SJSA1 (cell line): ENCODE measurements at regions not wholly inside any gene's neighbourhood (a gene's known extent, or its start where the extent isn't known, plus 50 kb on each side); places are given as distances from the start of the nearest gene placed in this dataset.
A peak's percentile ranks its signal among the peaks of the same experiment; 100 is the strongest.

Experiments
- DNase-seq, 2 experiments: peaks; one replicate each; pipeline ENCODE4 v3.0.0-alpha.2; 2015 to 2020; ENCODE audit warnings: low spot score in 2 of 2, low read depth in 1 of 2
- H3K27ac ChIP-seq: fragments of 250-450 bp; sonication (Bioruptor Pico); 2 replicates; pipeline ENCODE4 v1.5.1; 2020; ENCODE audit warnings: mild to moderate bottlenecking, moderate library complexity
- H3K27me3 ChIP-seq: fragments of 250-450 bp; sonication (Bioruptor Pico); replicated peaks from 2 replicates; pipeline ENCODE4 v1.5.1; 2020; ENCODE audit warnings: mild to moderate bottlenecking, moderate library complexity
- H3K36me3 ChIP-seq: fragments of 250-450 bp; sonication (Bioruptor Pico); 2 replicates; pipeline ENCODE4 v1.5.1; 2020; ENCODE audit warnings: mild to moderate bottlenecking
- H3K4me1 ChIP-seq: fragments of 250-450 bp; sonication (Bioruptor Pico); replicated peaks from 2 replicates; pipeline ENCODE4 v1.6.1; 2021; ENCODE audit warnings: mild to moderate bottlenecking
- H3K4me3 ChIP-seq: fragments of 250-450 bp; sonication (Bioruptor Pico); 2 replicates; pipeline ENCODE4 v1.5.1; 2020; ENCODE audit warnings: mild to moderate bottlenecking
- H3K9me3 ChIP-seq: fragments of 250-450 bp; sonication (Bioruptor Pico); replicated peaks from 2 replicates; pipeline ENCODE4 v1.5.1; 2020; ENCODE audit warnings: mild to moderate bottlenecking

- H3K4me3 ChIP-seq: no peak overlapping the region
Observed at GRCh38 chr7:156223935-156224832, 411.9 kb upstream of the SHH start.

DNA sequence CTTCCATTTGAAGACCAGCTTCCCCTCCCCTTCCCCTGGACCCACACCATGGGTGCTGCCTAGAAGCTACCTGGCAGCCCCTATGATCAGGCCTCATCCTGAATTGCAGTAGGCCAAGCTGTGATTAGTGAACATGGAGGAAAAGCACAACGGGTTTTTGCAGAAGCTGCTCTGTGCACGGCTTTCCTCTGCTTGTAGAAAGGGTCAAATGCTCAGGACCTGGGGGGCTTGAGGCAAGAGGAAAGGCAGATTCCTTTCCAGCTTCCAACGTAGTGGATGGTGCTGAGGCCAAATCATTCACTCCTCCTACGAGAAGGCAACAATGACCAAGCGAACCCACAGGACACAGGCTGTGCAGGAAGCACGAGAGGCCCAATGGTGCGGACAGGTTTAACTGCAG, 410.3 kb upstream of the SHH start:
- no peaks in the 10 kb centered on the region for H3K36me3 ChIP-seq
- H3K27ac ChIP-seq: no peak overlapping the region
- no peaks in the 10 kb centered on the region for H3K27me3 ChIP-seq
- H3K4me3 ChIP-seq: no peak overlapping the region
- H3K4me1 ChIP-seq: no peaks in the 10 kb centered on the region
- no peak for DNase-seq
- no peaks in the 10 kb centered on the region for H3K9me3 ChIP-seq

More at GRCh38 chr7:156223935-156224832, 411.9 kb upstream of the SHH start:
- peak in 1 of 2 experiments; percentile 20 for DNase-seq
- Histone ChIP-seq H3K36me3 (no peaks in the 10 kb centered on the region), H3K27ac (no peak overlapping the region), H3K9me3 (no peaks in the 10 kb centered on the region), H3K4me1 (no peaks in the 10 kb centered on the region), H3K27me3 (no peaks in the 10 kb centered on the region)

DNA sequence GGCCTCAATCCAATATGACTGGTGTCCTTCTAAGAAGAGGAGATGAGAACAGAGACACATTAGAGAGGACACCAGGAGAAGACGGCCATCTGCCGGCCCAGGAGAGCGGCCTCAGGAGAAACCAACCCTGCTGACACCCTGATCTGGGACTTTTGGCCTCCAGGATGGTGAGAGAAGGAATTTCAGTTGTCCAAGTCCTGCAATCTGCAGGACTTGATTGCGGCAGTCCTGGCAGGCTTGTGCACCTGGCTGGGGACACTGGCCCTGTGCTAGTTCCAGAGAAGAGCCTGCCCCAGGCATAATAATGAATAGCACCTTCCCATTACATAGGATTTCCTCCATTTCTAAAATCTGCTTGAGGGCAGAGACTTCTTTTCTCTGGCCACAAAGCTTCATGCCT, 409.9 kb upstream of the SHH start:
- Histone ChIP-seq H3K9me3 (no peaks in the 10 kb centered on the region), H3K27ac (no peak overlapping the region), H3K4me3 (no peak overlapping the region), H3K36me3 (no peaks in the 10 kb centered on the region), H3K4me1 (no peaks in the 10 kb centered on the region), H3K27me3 (no peaks in the 10 kb centered on the region)
- DNase-seq: peak in 1 of 2 experiments; percentile 17

DNA sequence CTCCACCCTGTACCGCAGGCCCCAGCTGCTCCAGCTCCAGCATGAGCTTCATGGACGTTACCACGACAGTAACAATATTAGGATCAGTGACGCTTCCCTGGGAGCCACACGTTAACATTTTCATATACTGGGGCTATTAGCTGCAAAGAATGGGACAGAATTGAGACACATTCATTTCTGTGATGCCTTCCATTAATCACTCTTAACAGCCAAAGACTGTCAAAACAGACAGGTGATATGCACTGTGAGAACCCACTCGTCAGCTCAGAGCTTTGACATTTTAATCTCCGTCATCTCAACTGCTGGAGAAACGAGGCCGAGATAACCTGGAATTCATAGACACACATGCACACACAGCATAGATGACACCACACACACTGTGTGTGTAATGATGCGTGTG, 408.4 kb upstream of the SHH start:
- DNase-seq: no peak
- Histone ChIP-seq H3K4me1 (no peaks in the 10 kb centered on the region), H3K9me3 (no peaks in the 10 kb centered on the region), H3K36me3 (no peaks in the 10 kb centered on the region), H3K27ac (no peak overlapping the region), H3K27me3 (no peaks in the 10 kb centered on the region), H3K4me3 (no peak overlapping the region)

DNA sequence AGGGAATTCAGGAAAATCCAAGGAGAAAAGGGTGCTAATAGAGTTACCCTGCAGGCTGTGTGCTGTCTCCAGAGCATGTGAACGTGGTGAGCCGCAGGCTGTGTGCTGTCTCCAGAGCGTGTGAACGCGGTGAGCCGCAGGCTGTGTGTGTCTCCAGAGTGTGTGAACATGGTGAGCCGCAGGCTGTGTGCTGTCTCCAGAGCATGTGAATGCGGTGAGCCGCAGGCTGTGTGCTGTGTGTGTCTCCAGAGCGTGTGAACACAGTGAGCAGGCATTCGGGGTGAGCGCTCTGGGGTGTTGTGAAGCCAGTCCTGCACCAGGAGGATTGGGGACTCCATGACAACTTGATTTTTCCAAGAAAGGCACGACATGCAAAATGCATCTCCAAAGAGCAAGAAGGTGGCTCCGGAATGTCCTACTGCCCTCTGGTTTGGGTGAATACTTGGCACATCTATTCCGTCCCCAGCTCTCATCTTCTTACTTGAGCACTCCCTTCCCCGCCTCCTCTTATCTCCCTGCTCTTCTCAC, 407.9 kb upstream of the SHH start:
- Histone ChIP-seq H3K27ac (no peak overlapping the region), H3K9me3 (no peaks in the 10 kb centered on the region)
- DNase-seq: peak in 1 of 2 experiments; percentile 22

DNA sequence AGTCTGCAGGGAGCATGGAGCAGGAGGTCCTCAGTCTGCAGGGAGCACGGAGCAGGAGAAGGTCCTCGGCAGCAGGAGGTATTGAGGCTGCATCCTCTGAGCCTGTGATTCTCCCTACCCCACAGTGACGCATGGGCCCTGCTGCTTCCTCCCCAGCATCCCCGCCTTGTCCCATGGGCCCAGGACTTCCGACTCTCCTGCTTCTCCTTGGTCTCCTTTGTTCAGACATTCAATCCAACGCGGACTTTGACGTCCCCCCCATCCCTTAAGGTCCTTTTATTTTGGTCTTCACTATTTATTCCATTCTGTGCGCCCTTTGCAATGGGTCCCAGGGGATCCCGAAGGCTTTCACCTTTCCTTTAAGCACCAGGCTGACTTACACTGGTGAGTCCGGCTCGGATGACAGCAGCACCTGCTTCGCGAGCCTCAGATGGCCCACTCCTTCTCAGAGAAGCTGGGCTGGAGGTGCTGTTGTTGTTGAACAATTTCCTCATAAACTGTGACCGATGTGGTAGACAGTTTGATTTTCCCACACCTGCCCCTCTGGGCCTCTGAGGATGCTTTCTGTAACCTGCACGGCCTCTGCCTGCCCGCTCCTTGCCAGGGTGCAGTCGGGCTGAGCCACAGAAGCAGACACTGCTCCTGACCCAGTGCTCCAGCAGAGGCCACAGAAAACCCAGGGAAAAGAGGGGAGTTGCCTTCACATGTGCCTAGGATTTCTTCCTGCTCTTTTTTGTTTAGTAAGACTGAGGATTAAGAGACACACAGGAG, 407.2 kb upstream of the SHH start:
- DNase-seq: peak in 1 of 2 experiments; percentile 13

More for the DNA sequence above, 407.9 kb upstream of the SHH start:
- Histone ChIP-seq H3K4me3 (no peak overlapping the region), H3K27me3 (no peaks in the 10 kb centered on the region), H3K4me1 (no peaks in the 10 kb centered on the region), H3K36me3 (no peaks in the 10 kb centered on the region)

DNA sequence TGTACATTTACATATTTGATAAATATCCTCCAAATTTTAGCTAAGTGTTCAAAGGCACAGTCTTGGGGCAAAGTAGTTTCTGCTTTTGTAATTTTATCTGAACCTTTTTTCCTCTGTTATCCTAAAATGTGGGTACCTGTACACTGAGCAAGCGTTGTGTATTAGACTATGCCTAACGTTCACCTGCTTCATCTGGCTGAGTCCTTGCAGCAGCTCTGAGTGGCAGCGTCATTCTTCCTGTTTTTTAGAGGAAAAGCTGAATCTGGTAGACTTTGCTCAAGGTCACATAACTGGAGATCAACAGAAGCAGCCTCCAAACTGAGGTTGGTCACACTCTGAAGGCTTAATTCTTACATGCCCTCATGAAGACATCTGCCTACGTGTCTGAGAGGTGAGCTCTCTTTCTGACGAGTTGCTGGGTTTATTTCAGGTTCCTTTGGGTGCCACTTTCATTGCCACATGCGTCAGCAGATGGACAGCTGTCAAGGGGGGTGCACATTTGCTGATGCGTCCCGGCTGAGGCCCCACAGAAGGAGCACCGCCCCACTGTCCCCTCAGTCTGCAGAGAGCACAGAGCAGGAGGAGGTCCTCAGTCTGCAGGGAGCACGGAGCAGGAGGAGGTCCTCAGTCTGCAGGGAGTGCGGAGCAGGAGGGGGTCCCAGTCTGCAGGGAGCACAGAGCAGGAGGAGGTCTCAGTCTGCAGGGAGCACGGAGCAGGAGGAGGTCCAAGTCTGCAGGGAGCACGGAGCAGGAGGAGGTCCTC, 406.5 kb upstream of the SHH start:
- Histone ChIP-seq H3K9me3 (no peaks in the 10 kb centered on the region), H3K4me1 (no peaks in the 10 kb centered on the region), H3K27me3 (no peaks in the 10 kb centered on the region; the same call in 1 of the 2 replicates), H3K36me3 (no peaks in the 10 kb centered on the region), H3K4me3 (no peak overlapping the region), H3K27ac (no peak overlapping the region)
- peak in 1 of 2 experiments; percentile 25 for DNase-seq

More for the DNA sequence above, 407.2 kb upstream of the SHH start:
- Histone ChIP-seq H3K4me1 (no peaks in the 10 kb centered on the region), H3K36me3 (no peaks in the 10 kb centered on the region), H3K27me3 (no peaks in the 10 kb centered on the region; the same call in 1 of the 2 replicates), H3K27ac (no peak overlapping the region), H3K9me3 (no peaks in the 10 kb centered on the region), H3K4me3 (no peak overlapping the region)

- no peaks in the 10 kb centered on the region for H3K9me3 ChIP-seq
Observed at GRCh38 chr7:156217803-156218202, 405.5 kb upstream of the SHH start.

DNA sequence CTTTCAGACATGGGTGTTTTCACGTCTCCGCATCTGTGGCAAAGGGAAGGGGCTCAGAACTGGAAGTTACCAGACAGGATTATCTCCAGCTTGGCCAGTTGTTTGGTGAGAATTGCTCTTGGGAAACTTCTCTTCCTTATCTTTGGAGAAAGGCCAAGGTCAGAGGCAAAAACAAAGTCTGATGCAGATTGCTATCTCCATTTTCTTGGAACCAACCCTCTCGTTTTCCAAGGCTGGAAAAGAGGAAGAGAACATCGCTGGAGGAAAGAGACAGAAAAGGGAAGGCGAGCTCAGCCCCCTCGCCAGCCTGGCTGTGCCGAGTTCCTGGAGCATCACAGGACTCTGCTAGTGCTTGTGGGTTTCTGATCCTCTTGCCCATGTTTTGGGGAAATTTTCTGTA, 396.8 kb upstream of the SHH start:
- Histone ChIP-seq H3K9me3 (no peaks in the 10 kb centered on the region), H3K27me3 (peaks cover 3% of the 10 kb centered on the region), H3K4me1 (no peaks in the 10 kb centered on the region), H3K36me3 (no peaks in the 10 kb centered on the region), H3K4me3 (no peak overlapping the region), H3K27ac (no peak overlapping the region)
- DNase-seq: no peak

More at GRCh38 chr7:156217803-156218202, 405.5 kb upstream of the SHH start:
- H3K36me3 ChIP-seq: no peaks in the 10 kb centered on the region
- no peaks in the 10 kb centered on the region for H3K4me1 ChIP-seq
- no peak overlapping the region for H3K27ac ChIP-seq
- H3K4me3 ChIP-seq: no peak overlapping the region
- no peaks in the 10 kb centered on the region; the same call in 1 of the 2 replicates for H3K27me3 ChIP-seq
- no peak for DNase-seq

- no peak overlapping the region for H3K4me3 ChIP-seq
- no peaks in the 10 kb centered on the region for H3K4me1 ChIP-seq
- H3K27ac ChIP-seq: no peak overlapping the region
Observed at GRCh38 chr7:156207306-156207705, 395.0 kb upstream of the SHH start.

GRCh38 chr7:156206174-156206573, 393.9 kb upstream of the SHH start:
- H3K27ac ChIP-seq: no peak overlapping the region
- H3K36me3 ChIP-seq: no peaks in the 10 kb centered on the region
- H3K9me3 ChIP-seq: no peaks in the 10 kb centered on the region
- H3K4me3 ChIP-seq: no peak overlapping the region
- DNase-seq: no peak
- no peaks in the 10 kb centered on the region for H3K4me1 ChIP-seq
- H3K27me3 ChIP-seq: peaks cover 25% of the 10 kb centered on the region

More at GRCh38 chr7:156207306-156207705, 395.0 kb upstream of the SHH start:
- peaks cover 16% of the 10 kb centered on the region for H3K27me3 ChIP-seq
- DNase-seq: no peak
- no peaks in the 10 kb centered on the region for H3K36me3 ChIP-seq
- H3K9me3 ChIP-seq: no peaks in the 10 kb centered on the region

- Histone ChIP-seq H3K4me3 (no peak overlapping the region), H3K36me3 (no peaks in the 10 kb centered on the region), H3K9me3 (no peaks in the 10 kb centered on the region), H3K27ac (no peak overlapping the region), H3K27me3 (peaks cover 27% of the 10 kb centered on the region), H3K4me1 (no peaks in the 10 kb centered on the region)
- DNase-seq: no peak
Observed at GRCh38 chr7:156204820-156205219, 392.6 kb upstream of the SHH start.

- H3K36me3 ChIP-seq: no peaks in the 10 kb centered on the region
- no peaks in the 10 kb centered on the region for H3K9me3 ChIP-seq
- no peak for DNase-seq
- H3K27ac ChIP-seq: no peak overlapping the region
- H3K4me3 ChIP-seq: no peak overlapping the region
- peaks cover 35% of the 10 kb centered on the region for H3K27me3 ChIP-seq
- H3K4me1 ChIP-seq: no peaks in the 10 kb centered on the region
Observed at GRCh38 chr7:156203923-156204322, 391.7 kb upstream of the SHH start.
